Trophoblast cell (in vitro differentiated cells and primary cell): ENCODE measurements at regions not wholly inside any gene's neighbourhood (a gene's known extent, or its start where the extent isn't known, plus 50 kb on each side); places are given as distances from the start of the nearest gene placed in this dataset.
"Not testable (repeated sequence)": the region's sequence is repeated elsewhere in the genome, so short reads cannot be mapped to it uniquely, and the experiment has no call there.

ENCODE experiments used
- DNase-seq, 2 donors: peaks; one replicate each; pipeline ENCODE4 v3.0.0-alpha.2; 2016
- H2AFZ ChIP-seq: 2 replicates; pipeline ENCODE4 v1.6.1; 2013; ENCODE audit warnings: low read length, moderate library complexity, mild to moderate bottlenecking; ENCODE audit not compliant: insufficient read depth, poor library complexity
- H2AK5ac ChIP-seq: 2 replicates; pipeline ENCODE4 v1.6.1; 2013; ENCODE audit warnings: mild to moderate bottlenecking, low read length
- H2BK120ac ChIP-seq: 2 replicates; pipeline ENCODE4 v1.6.1; 2013; ENCODE audit warnings: low read length, mild to moderate bottlenecking, moderate library complexity; ENCODE audit not compliant: insufficient read depth, poor library complexity
- H2BK12ac ChIP-seq: 2 replicates; pipeline ENCODE4 v1.6.1; 2013; ENCODE audit warnings: mild to moderate bottlenecking, low read length, moderate library complexity
- H2BK5ac ChIP-seq: 2 replicates; pipeline ENCODE4 v1.6.1; 2013; ENCODE audit warnings: low read length, low read depth, moderate library complexity, mild to moderate bottlenecking; ENCODE audit not compliant: poor library complexity
- H3K14ac ChIP-seq: 2 replicates; pipeline ENCODE4 v1.6.1; 2013; ENCODE audit warnings: mild to moderate bottlenecking, low read length
- H3K18ac ChIP-seq: 2 replicates; pipeline ENCODE4 v1.6.1; 2013; ENCODE audit warnings: mild to moderate bottlenecking, low read length
- H3K23ac ChIP-seq: 2 replicates; pipeline ENCODE4 v1.6.1; 2013; ENCODE audit warnings: low read length
- H3K27ac ChIP-seq: 2 replicates; pipeline ENCODE4 v1.5.1; 2013; ENCODE audit warnings: low read depth, mild to moderate bottlenecking, inconsistent platforms, low read length, moderate library complexity
- H3K27me3 ChIP-seq: 2 replicates; pipeline ENCODE4 v1.6.1; 2013; ENCODE audit warnings: inconsistent platforms, mild to moderate bottlenecking, low read length, moderate library complexity; ENCODE audit not compliant: insufficient read depth
- H3K36me3 ChIP-seq, 2 experiments: 1 replicate in 1 of 2; 2 replicates in 1 of 2; pipeline ENCODE4 v1.6.1; 2013; ENCODE audit warnings: low read length in 2 of 2, mild to moderate bottlenecking in 2 of 2, moderate library complexity in 1 of 2; ENCODE audit not compliant: insufficient read depth in 2 of 2, control insufficient read depth in 1 of 2
- H3K4ac ChIP-seq: 2 replicates; pipeline ENCODE4 v1.6.1; 2013; ENCODE audit warnings: low read depth, mild to moderate bottlenecking, low read length, moderate library complexity
- H3K4me1 ChIP-seq, 2 experiments: 1 replicate in 1 of 2; 2 replicates in 1 of 2; pipeline ENCODE4 v1.6.1; 2013; ENCODE audit warnings: low read length in 2 of 2, mild to moderate bottlenecking in 2 of 2, moderate library complexity in 1 of 2; ENCODE audit not compliant: insufficient read depth in 2 of 2, control insufficient read depth in 1 of 2
- H3K4me2 ChIP-seq: 2 replicates; pipeline ENCODE4 v1.6.1; 2013; ENCODE audit warnings: inconsistent platforms, mild to moderate bottlenecking, low read length, moderate library complexity
- H3K4me3 ChIP-seq: 2 replicates; pipeline ENCODE4 v1.5.1; 2013; ENCODE audit warnings: mild to moderate bottlenecking, low read depth, low read length, inconsistent platforms
- H3K79me1 ChIP-seq: one replicate; pipeline ENCODE4 v1.6.1; 2013; ENCODE audit warnings: low read length
- H3K79me2 ChIP-seq: 2 replicates; pipeline ENCODE4 v1.6.1; 2013; ENCODE audit warnings: low read length, mild to moderate bottlenecking; ENCODE audit not compliant: control insufficient read depth, insufficient read depth, poor library complexity
- H3K9ac ChIP-seq: 2 replicates; pipeline ENCODE4 v1.6.1; 2013; ENCODE audit warnings: mild to moderate bottlenecking, low read length
- H3K9me3 ChIP-seq: 2 replicates; pipeline ENCODE4 v1.6.1; 2013; ENCODE audit warnings: low read depth, mild to moderate bottlenecking, control low read depth, inconsistent platforms, low read length; ENCODE audit not compliant: insufficient read depth
- H4K12ac ChIP-seq: 2 replicates; pipeline ENCODE4 v1.6.1; 2013; ENCODE audit warnings: low read depth, mild to moderate bottlenecking, low read length, moderate library complexity
- H4K8ac ChIP-seq: 2 replicates; pipeline ENCODE4 v1.6.1; 2013; ENCODE audit warnings: low read depth, mild to moderate bottlenecking, low read length, moderate library complexity
- H4K91ac ChIP-seq: one replicate; pipeline ENCODE4 v1.6.1; 2013; ENCODE audit warnings: low read depth, mild to moderate bottlenecking, low read length, moderate library complexity
- WGBS: extraction: QIAGEN DNeasy Blood & Tissue Kit; methylation state at CpG from one replicate; pipeline ENCODE4 v1.1.7; 2013; ENCODE audit warnings: missing lambda C conversion rate; ENCODE audit not compliant: insufficient read length, insufficient coverage; ENCODE audit errors: extremely low coverage; 5-methylcytosine and 5-hydroxymethylcytosine counted together

GRCh38 chr15:44868100-44868499 lies 88.4 kb upstream of the TERB2 start:
- not testable (repeated sequence) for H3K9ac ChIP-seq, DNase-seq, H3K4me3 ChIP-seq, H3K18ac ChIP-seq, H3K14ac ChIP-seq, H3K27ac ChIP-seq, H2AFZ ChIP-seq, H2BK120ac ChIP-seq, H4K91ac ChIP-seq, H3K36me3 ChIP-seq, H3K23ac ChIP-seq, H2BK12ac ChIP-seq, H4K8ac ChIP-seq, H3K4ac ChIP-seq, H4K12ac ChIP-seq, H3K27me3 ChIP-seq, H2BK5ac ChIP-seq, H3K79me2 ChIP-seq, H3K4me1 ChIP-seq, H2AK5ac ChIP-seq, H3K4me2 ChIP-seq, H3K9me3 ChIP-seq, H3K79me1 ChIP-seq
- WGBS = no CpG with 5 or more reads among the region's 1 CpG

DNA sequence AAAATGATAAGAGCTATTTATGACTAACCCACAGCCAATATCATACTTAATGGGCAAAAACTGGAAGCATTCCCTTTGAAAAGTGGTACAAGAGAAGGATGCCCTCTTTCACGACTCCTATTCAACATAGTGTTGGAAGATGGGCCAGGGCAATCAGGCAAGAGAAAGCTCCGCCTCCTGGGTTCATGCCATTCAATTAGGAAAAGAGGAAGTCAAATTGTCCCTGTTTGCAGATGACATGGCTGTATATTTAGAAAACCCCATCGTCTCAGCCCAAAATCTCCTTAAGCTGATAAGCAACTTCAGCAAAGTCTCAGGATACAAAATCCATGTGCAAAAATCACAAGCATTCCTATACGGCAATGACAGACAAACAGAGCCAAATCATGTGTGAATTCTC lies 86.4 kb upstream of the TERB2 start:
- not testable (repeated sequence) for H2BK5ac ChIP-seq, H3K4me1 ChIP-seq, H4K12ac ChIP-seq, H3K27ac ChIP-seq, H4K91ac ChIP-seq, H2AFZ ChIP-seq, H2AK5ac ChIP-seq, H3K4me3 ChIP-seq, DNase-seq, H2BK120ac ChIP-seq, H4K8ac ChIP-seq, H3K4me2 ChIP-seq, H3K27me3 ChIP-seq, H3K36me3 ChIP-seq, H3K18ac ChIP-seq, H3K9me3 ChIP-seq, H3K4ac ChIP-seq, H3K23ac ChIP-seq, H3K79me2 ChIP-seq, H3K9ac ChIP-seq, H3K14ac ChIP-seq, H2BK12ac ChIP-seq, H3K79me1 ChIP-seq
- no CpG with 5 or more reads among the region's 4 CpGs for WGBS

DNA sequence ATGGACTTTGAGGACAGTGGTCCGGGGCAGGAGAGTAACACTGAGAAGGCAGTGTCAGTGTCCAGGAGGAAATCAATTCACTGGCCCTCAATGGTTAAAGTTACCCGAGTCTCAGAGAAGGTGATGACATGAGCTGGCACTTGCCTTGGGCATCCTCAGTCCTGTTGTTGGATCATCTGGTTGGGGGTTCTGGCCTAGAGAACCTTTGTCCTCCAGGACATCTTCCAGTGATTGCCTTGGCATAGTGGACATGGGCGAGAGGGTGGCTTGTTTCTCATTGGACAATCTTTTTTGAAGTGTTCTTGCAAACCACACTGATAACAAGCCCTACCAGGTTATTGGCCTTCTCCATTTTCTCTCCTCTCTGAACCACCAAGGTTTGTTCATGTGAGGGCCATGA lies 83.4 kb upstream of the TERB2 start:
- Histone ChIP-seq H2AK5ac (no peak overlapping the region), H4K12ac (no peak overlapping the region), H3K4me1 (no peaks in the 10 kb centered on the region), H3K4me2 (no peak overlapping the region), H3K9me3 (peaks cover 11% of the 10 kb centered on the region), H3K79me2 (no peaks in the 10 kb centered on the region), H4K91ac (no peak overlapping the region), H3K9ac (no peak overlapping the region), H3K18ac (no peak overlapping the region), H3K36me3 (no peaks in the 10 kb centered on the region), H3K23ac (no peak overlapping the region), H3K27me3 (no peaks in the 10 kb centered on the region), H3K4ac (no peak overlapping the region), H2BK5ac (no peak overlapping the region), H3K79me1 (no peaks in the 10 kb centered on the region), H3K27ac (no peak overlapping the region), H3K14ac (no peak overlapping the region), H2AFZ (no peak overlapping the region), H2BK120ac (no peak overlapping the region), H2BK12ac (no peak overlapping the region), H4K8ac (no peak overlapping the region), H3K4me3 (no peak overlapping the region)
- no CpG with 5 or more reads among the region's 3 CpGs for WGBS
- DNase-seq = no peak

- Histone ChIP-seq H3K4me1 (no peaks in the 10 kb centered on the region), H4K8ac (no peak overlapping the region), H4K91ac (no peak overlapping the region), H3K4ac (no peak overlapping the region), H3K9ac (no peak overlapping the region), H3K23ac (no peak overlapping the region), H3K27ac (no peak overlapping the region), H3K79me1 (no peaks in the 10 kb centered on the region), H3K4me3 (no peak overlapping the region), H3K79me2 (no peaks in the 10 kb centered on the region), H3K9me3 (peaks cover 10% of the 10 kb centered on the region), H2BK12ac (no peak overlapping the region), H3K27me3 (no peaks in the 10 kb centered on the region), H3K14ac (no peak overlapping the region), H2AK5ac (no peak overlapping the region), H3K4me2 (no peak overlapping the region), H2BK5ac (no peak overlapping the region), H2BK120ac (no peak overlapping the region), H4K12ac (no peak overlapping the region), H3K36me3 (no peaks in the 10 kb centered on the region), H2AFZ (no peak overlapping the region), H3K18ac (no peak overlapping the region)
- peak; percentile 74 to 80 for DNase-seq
- WGBS = no CpG with 5 or more reads among the region's 3 CpGs
Measured at GRCh38 chr15:44879066-44879465, 77.4 kb upstream of the TERB2 start.
